AG08396 (cell line): ENCODE measurements at regions not wholly inside any gene's neighbourhood (a gene's known extent, or its start where the extent isn't known, plus 50 kb on each side); places are given as distances from the start of the nearest gene placed in this dataset.
A peak's percentile ranks its signal among the peaks of the same experiment; 100 is the strongest.
"Not testable (repeated sequence)": the region's sequence is repeated elsewhere in the genome, so short reads cannot be mapped to it uniquely, and the experiment has no call there.

Experiments
- DNase-seq: peaks from one replicate; pipeline ENCODE4 v3.0.0; 2012; ENCODE audit warnings: low spot score, mixed read lengths

GRCh38 chr1:117314951-117315350 is 52.3 kb upstream of the MAN1A2 start:
- DNase-seq: not testable (repeated sequence)

DNA sequence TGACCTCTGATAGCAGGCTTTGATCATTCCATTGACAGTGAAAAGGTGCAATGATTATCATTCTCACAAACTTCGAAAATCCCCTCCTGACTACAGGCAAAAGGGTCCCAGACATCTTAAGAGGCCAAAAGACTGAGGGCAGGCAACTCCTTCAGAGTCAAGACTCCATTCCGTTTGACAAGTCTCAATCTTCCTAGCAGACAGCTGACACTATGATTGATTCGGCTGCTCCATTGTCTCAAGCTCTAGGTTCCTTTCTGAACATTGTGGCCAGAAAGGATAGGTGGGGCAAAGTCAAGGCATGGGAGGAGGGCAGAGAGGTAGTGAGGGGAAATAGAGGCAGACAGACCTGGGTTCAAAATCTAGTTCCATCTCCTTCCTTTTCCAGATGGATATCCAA is 53.7 kb upstream of the MAN1A2 start:
- DNase-seq: no peak

DNA sequence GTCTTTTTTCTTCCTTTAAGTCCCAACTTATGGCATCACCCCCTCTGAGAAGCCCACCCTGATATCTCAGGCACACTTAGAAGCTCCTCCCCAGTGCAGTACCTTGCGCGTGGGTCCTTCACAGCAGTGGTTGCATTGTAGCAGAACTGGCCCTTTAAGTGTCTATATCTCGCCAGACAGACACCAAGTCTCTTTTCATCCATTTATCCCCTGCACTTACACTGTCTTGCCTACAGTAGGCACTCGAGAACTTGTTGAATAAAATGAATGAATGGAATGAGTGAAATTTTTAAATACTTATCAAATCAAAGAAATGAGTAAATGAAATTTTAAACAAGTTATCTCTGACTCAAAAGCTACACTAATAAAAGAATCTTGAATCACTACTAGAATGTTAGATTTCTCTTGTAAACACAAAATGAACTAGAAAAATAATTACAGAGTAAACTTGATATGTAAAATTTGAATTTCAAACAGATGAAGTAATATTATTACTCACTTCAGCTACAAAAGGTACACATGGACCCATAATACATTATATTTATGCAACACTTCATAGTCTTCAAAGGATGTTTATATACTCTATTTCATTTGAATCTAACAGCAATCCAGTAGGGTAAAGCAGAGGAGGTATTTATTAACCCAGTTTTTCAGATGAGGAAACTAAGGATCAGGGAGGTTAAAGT is 54.7 kb upstream of the MAN1A2 start:
- peak; percentile 71 for DNase-seq

DNA sequence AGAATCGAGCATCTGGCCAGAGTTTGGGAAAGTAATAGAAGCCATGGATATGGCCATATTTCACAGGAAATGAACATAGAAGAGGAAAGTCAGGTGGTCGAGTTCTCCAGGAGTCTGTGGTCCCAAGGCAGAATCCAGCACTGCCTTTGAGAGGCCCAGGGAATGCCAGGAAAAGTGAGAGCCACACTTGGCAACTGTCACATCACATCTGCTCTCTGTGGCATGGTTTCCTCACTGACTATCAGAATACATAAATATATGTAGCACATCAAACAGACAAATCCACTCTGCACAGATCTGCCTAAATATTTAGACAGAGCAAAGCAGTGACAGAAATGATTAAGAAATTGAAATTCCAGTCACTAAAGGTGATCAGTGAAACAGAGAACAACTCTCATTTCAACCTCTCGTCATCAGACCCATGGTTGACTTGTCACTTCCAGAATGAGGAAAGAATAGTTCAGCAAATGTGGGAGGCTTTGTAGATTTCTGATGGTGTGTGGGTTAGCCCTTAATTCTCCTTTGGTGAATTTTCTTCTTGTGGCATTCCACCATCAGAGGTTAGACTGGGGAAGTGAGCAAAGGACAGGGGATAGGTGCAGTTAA is 58.8 kb upstream of the MAN1A2 start:
- no peak for DNase-seq

- no peak for DNase-seq
These were observed 65.3 kb upstream of the MAN1A2 start for GRCh38 chr1:117301901-117302300.

- not testable (repeated sequence) for DNase-seq
These were observed 67.1 kb upstream of the MAN1A2 start for GRCh38 chr1:117300183-117300582.

GRCh38 chr1:117295001-117295400 is 72.2 kb upstream of the MAN1A2 start:
- DNase-seq: no peak

DNA sequence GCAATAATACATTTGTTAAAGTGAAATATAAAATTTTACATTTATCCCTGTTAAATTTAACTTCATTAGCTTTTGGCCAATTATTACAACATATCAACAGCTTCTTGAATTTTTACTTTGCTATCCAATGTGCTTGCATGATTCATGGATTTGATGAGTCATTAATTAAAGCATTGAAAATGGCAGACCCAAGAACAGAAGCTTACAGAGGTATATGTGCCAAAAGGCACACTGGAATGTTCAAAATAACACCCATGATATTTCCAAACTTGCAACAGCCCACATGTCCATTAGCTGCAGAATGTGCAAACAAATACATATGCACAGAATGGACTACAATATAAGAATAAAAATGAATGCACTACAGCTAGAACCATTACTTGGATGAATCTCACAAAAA is 76.4 kb upstream of the MAN1A2 start:
- DNase-seq: no peak

GRCh38 chr1:117289316-117289870 is 77.9 kb upstream of the MAN1A2 start:
- no peak for DNase-seq

GRCh38 chr1:117286562-117286961 is 75.8 kb upstream of the VTCN1 start:
- DNase-seq: no peak

DNA sequence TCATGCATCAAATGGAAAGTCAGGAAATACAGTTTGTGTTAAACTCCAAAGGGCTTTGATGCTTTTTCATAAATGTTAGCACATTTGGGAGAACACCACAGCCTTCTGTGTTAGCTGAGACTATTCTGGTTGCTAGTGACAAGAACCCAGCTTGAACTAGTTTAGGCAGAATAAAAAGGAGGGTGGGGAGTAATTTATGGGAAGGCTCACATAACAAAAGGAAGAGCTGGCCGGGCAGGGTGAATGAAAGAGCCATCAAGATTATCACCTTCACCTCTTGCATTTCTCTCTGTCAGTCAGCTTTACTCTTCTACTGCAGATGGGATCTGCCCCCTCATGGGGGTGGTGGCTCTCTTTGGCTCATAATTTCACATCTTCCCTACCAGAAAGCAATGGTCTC is 75.4 kb upstream of the VTCN1 start:
- DNase-seq: no peak

DNA sequence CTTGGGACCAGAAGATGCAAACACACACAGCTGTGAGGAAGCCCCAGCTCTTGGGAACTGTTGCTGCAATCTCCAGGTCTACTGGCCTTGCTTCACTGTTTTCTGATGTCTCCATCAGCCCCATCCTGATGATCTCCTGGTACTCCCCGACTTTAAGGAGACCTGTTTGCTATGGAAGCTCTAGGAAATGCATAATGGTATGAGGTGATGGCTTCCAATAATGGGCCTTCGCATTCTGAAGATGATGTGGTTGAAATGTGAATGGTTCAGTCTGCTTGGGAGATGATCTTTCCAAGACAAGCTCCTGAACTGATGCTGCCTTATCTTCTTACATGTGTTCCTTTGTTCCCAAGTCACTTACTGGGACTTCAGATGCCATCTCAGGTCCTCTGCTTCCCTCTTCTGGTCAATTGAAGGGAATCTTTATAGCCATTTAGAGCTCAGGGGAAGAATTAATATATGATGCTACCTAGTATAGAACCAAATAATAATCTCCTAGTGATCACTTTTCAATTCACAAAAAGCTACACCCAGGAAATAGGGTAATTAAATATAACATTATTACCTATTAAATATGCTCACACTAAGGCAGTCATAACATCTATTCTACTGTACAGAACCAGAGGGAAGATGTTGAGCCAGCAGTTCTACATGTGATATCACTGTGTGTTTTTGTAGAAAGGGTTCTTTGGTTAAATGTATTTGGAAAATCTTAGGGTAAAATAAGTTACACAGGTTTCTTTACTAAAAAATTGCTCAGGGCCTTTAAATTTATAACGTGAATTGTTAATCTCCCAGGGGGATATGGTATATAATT is 73.9 kb upstream of the VTCN1 start:
- DNase-seq: peak; percentile 61

DNA sequence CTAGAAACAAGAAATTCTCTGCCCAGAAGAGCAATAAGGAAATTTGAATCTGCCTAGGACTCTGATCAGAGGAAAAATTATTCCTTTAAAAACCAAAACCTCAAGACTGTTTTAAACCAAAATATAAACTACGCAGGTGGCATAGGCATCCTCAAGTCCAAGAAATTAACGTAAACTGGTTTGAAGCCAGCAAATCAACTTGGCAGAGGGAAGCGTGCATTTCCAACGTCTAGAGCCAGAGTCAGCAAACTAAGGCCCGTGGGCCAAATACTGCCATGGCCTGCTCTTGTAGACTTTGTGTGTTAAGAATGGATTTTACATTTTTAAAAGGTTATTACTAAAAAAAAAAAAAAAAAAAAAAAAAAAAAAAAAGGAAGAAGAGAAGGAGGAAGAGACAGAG is 67.8 kb upstream of the VTCN1 start:
- no peak for DNase-seq

GRCh38 chr1:117275055-117275454 is 64.3 kb upstream of the VTCN1 start:
- no peak for DNase-seq

DNA sequence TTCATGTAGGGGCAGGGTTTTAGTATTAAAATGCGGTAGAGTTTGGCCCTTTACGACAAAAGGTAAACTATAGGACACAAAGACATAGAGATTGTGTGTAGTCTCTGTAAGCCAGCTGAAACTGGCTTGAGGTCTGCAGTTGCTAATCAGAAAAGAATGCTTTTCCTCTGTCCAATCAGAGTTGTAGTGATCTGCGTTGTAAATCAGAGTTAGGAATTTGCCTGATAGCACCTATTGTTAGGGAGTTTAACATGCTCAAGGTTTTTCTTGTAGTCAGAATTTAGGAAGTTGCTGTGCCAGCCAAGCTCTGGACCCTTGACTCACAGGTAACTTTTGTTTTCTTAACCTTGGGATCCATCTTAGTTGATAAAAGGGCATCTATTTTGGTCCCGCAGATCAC is 61.2 kb upstream of the VTCN1 start:
- no peak for DNase-seq

DNA sequence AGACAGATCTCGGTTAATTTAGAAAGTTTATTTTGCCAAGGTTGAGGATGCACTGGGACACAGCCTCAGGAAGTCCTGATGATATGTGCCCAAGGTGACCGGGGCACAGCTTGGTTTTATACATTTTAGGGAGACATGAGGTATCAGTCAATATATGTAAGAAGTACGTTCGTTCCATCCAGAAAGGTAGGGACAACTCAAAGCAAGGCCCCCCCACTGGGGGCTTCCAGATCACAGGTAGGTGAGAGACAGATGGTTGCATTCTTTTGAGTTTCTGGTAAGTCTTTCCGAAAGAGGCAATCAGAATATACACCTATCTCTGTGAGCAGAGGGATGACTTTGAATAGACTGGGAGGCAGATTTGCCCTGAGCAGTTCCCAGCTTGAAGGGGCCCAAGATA is 60.4 kb upstream of the VTCN1 start:
- no peak for DNase-seq

GRCh38 chr1:117270679-117271078 is 60.0 kb upstream of the VTCN1 start:
- no peak for DNase-seq

- DNase-seq: no peak
These were observed 58.1 kb upstream of the VTCN1 start for GRCh38 chr1:117268535-117269455.

DNA sequence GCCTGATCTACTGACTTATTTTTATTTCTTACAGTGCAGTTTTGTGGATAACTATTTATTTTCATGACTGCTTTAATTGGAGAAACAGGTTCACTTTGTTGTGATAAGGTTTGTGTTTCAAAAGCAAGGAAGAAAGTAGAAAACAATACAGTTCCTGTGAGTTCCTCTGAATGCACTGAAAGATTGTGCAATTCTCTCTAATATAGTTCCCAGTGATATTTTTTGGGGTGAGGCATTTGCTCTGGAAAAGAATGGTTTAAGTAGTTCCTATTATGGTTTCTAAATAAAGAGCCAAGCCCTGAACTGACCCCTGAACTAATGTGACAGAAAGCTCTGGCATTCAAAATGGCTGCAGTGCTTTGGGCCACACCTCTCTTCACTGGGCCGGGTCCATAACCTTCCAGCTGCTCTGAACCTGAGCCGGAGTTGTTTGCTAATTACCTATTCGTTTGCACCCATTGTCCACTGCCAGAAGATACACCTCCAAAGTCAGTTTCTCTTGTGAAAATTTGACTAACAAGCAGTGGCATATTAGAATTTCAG is 56.6 kb upstream of the VTCN1 start:
- DNase-seq: no peak

GRCh38 chr1:117262976-117263375 is 52.2 kb upstream of the VTCN1 start:
- no peak for DNase-seq

DNA sequence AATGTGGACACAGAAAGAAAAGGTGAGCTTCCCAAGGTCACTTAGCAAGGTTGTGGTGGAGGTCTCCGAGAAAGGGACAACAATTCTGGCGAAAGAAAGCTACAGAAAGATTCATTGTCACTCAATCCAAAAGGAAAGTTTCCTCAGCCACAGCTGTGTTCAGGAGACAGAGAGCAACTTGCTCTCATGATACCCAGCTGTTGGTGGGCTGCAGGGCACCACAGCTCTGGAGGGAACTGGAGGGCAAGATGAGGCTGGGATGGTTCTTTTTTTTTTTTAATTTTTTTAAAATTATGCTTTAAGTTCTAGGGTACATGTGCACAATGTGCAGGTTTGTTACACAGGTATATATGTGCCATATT is 50.7 kb upstream of the VTCN1 start:
- DNase-seq: no peak
